SH-SY5Y (cell line): ENCODE measurements at regions not wholly inside any gene's neighbourhood (a gene's known extent, or its start where the extent isn't known, plus 50 kb on each side); places are given as distances from the start of the nearest gene placed in this dataset.

Experiments used
- GATA2 ChIP-seq: IDR thresholded peaks from 2 replicates; pipeline ENCODE4 v1.6.1; 2011; ENCODE audit warnings: mild to moderate bottlenecking, low read depth, low read length
- GATA3 ChIP-seq: IDR thresholded peaks from 2 replicates; pipeline ENCODE4 v1.6.1; 2011; ENCODE audit warnings: low read depth, mild to moderate bottlenecking, low read length, moderate library complexity

- TF ChIP-seq GATA2 (no peak), GATA3 (no peak)
Measured at GRCh38 chr3:182135056-182135455, 423.3 kb downstream of the SOX2 start.
